IPS-15b (cell line): ENCODE measurements at regions not wholly inside any gene's neighbourhood (a gene's known extent, or its start where the extent isn't known, plus 50 kb on each side); places are given as distances from the start of the nearest gene placed in this dataset.

Experiments
- H3K27me3 ChIP-seq: one replicate; pipeline ENCODE4 v1.6.1; 2013; ENCODE audit warnings: low read length; ENCODE audit not compliant: control insufficient read depth, insufficient read depth
- H3K36me3 ChIP-seq: one replicate; pipeline ENCODE4 v1.6.1; 2013; ENCODE audit warnings: low read length; ENCODE audit not compliant: control insufficient read depth, insufficient read depth
- H3K4me1 ChIP-seq: one replicate; pipeline ENCODE4 v1.6.1; 2013; ENCODE audit warnings: mild to moderate bottlenecking, low read length; ENCODE audit not compliant: control insufficient read depth, insufficient read depth
- H3K4me3 ChIP-seq: one replicate; pipeline ENCODE4 v1.5.1; 2013; ENCODE audit warnings: low read depth, low read length
- H3K9ac ChIP-seq: one replicate; pipeline ENCODE4 v1.6.1; 2013; ENCODE audit warnings: low read depth, mild to moderate bottlenecking, low read length
- H3K9me3 ChIP-seq: one replicate; pipeline ENCODE4 v1.6.1; 2013; ENCODE audit warnings: mild to moderate bottlenecking, low read length; ENCODE audit not compliant: control insufficient read depth, insufficient read depth

DNA sequence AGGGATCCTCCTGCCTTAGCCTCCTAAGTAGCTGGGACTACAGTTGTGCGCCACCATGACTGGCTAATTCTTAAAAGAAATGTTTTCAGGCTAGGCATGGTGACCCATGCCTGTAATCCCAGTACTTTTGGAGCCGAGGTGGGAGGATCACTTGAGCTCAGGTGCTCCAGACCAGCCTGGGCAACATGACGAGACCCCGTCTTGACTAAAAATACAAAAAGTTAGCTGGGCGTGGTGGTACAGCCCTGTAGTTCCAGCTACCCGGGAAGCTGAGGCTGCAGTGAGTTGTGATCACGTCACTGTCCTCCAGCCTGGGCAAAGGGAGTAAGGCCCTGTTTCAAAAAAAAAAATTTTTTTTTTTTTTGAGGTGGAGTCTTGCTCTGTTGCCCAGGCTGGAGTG, 173.1 kb downstream of the SEC14L1 start:
- H3K9me3 ChIP-seq, result no peaks in the 10 kb centered on the region
- no peaks in the 10 kb centered on the region for H3K27me3 ChIP-seq
- H3K36me3 ChIP-seq, result peaks cover 4% of the 10 kb centered on the region
- H3K4me3 ChIP-seq, result no peak overlapping the region
- no peak overlapping the region for H3K9ac ChIP-seq
- peaks cover 2% of the 10 kb centered on the region for H3K4me1 ChIP-seq

DNA sequence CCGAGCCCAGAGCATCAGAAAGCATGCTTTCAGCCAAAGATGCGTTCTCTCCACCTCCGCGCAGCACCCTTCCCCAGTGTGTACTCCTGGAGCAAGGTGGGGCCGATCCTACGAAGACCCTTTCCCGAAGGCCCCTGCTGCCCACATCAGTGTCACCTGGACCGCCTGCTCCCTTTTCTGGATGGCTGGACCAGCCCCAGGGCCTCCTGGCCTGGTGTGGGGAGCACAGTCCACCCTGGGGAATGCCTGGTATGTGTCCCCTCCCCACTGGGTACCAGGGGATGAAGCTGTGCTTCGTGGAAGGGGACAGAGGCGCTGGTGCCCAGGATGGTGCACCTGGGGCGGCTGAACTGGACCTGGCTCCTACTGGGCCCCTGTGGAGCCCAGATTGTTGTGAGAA, 173.8 kb downstream of the SEC14L1 start:
- no peak overlapping the region for H3K9ac ChIP-seq
- H3K9me3 ChIP-seq, result no peaks in the 10 kb centered on the region
- no peak overlapping the region for H3K4me3 ChIP-seq
- no peaks in the 10 kb centered on the region for H3K27me3 ChIP-seq
- H3K36me3 ChIP-seq, result peaks cover 3% of the 10 kb centered on the region
- H3K4me1 ChIP-seq, result peaks cover 2% of the 10 kb centered on the region

DNA sequence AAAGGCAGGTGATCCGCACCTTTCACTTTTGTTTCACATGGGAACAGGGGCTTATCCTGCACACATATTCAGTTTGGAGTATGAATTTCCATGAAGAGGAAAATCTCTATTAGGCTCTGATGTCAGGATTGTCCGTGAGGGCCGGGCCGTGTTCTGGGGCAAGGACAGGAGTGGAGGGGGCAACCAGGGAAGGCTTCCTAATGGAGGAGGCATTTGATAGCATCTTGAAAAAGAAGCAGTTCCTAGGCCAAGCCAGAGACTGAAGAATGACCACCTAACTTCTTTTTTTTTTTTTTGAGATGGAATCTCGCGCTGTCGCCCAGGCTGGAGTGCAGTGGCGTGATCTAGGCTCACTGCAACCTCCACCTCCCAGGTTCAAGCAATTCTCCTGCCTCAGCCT, 174.2 kb downstream of the SEC14L1 start:
- Histone ChIP-seq H3K27me3 (no peaks in the 10 kb centered on the region), H3K9ac (no peak overlapping the region), H3K9me3 (no peaks in the 10 kb centered on the region), H3K4me1 (peaks cover 2% of the 10 kb centered on the region), H3K4me3 (no peak overlapping the region), H3K36me3 (peaks cover 3% of the 10 kb centered on the region)

DNA sequence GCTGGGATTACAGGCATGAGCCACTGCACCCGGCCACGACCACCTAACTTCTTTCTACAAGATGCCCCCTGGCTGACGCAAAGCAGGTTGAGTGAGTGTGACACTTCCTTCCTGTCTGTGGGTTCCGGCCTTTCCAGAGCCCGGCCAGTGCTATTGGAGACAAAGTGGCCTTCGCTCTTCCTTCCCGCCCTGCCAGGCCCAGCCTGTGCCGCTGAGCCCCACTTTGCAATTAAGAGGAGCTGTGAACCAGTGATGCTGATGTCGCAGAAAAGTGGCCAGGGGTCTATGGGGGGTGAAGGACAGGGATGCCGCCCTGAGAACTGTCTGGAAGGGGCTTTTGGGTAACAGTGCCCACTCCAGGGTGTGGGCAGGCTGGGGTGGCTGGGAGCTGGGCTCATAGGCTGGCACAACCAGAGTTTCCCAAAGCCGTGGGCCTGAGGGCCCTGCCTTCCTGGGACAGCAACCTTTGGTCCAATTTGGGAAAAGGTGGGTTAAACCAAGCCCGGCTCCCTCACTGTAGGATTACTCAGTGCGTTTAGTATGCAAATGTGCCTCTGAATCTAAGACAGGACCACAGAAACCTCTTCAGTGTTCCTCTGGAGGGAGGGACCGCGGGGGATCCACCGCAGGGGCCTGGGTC, 174.9 kb downstream of the SEC14L1 start:
- no peak overlapping the region for H3K9ac ChIP-seq
- no peak overlapping the region for H3K4me3 ChIP-seq
- H3K9me3 ChIP-seq, result no peaks in the 10 kb centered on the region
- H3K27me3 ChIP-seq, result no peaks in the 10 kb centered on the region
- H3K36me3 ChIP-seq, result peaks cover 3% of the 10 kb centered on the region
- H3K4me1 ChIP-seq, result peaks cover 2% of the 10 kb centered on the region

DNA sequence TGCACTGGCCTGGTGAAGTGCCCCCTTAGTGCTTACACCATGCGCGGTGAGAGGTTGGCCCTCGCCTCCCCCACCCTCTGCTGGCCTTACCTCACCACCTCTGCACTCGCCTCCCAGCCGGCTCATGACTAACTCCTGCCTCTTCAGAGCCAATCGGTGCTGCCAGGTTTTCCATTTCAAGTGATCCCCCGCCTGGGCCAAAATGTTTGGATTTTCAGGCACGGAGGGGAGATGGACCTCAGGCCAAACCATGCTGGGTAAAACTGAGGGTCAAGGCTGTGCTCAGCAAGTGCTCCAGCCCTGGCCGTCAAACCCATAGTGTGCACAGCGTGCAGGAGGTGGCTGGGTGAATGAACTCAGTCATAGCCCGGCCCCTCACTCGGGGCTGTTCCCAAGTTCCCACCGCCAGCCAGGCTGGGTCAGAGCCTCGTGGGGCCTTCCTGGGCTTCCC, 175.4 kb downstream of the SEC14L1 start:
- no peak overlapping the region for H3K4me3 ChIP-seq
- H3K9ac ChIP-seq, result no peak overlapping the region
- no peaks in the 10 kb centered on the region for H3K27me3 ChIP-seq
- H3K9me3 ChIP-seq, result no peaks in the 10 kb centered on the region
- H3K4me1 ChIP-seq, result peaks cover 2% of the 10 kb centered on the region
- H3K36me3 ChIP-seq, result peaks cover 3% of the 10 kb centered on the region

DNA sequence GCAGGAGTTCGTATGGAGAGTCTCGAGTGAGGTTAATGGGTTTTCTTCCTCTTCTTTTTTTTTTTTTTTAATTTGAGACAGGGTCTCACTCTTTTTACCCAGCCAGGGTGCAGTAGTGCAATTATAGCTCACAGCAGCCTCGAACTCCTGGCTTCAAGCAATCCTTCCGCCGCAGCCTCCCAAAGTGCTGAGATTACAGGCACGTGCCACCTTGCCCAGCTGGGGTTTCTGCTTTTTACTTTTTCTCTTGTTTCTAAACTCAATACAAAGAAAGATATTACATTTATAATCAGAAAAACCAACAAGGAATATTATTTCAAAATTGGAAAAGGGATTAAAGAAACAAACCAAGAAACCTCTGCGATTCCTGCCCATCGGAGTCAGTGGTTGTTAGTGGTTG, 175.9 kb downstream of the SEC14L1 start:
- H3K36me3 ChIP-seq, result peaks cover 3% of the 10 kb centered on the region
- peaks cover 2% of the 10 kb centered on the region for H3K4me1 ChIP-seq
- H3K27me3 ChIP-seq, result no peaks in the 10 kb centered on the region
- no peaks in the 10 kb centered on the region for H3K9me3 ChIP-seq
- H3K4me3 ChIP-seq, result no peak overlapping the region
- H3K9ac ChIP-seq, result no peak overlapping the region

DNA sequence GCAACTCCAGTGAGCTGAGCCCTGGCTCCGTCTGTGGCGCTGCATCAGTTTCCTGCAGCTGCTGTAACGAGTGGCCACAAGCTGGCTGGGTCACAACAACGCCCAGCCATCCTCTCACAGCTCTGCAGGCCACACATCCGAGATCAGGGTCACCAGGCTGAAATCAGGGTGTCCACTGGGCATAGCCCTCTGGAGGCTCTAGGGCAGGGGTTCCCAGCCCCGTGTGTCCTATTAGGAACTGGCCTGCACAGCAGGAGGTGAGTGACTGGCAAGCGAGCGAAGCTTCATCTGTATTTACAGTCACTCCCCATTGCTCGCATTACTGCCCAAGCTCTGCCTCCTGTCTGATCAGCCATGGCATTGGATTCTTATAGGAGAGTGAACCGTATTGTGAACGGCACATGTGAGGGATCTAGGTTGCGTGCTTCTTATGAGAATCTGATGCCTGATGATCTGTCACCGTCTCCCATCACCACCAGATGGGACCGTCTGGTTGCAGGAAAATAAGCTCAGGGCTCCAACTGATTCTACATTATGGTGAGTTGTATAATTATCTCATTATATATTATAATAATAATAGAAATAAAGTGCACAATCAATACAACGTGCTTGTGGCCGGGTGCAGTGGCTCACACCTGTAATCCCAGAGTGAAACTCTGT, 176.5 kb downstream of the SEC14L1 start:
- Histone ChIP-seq H3K27me3 (no peaks in the 10 kb centered on the region), H3K36me3 (peaks cover 3% of the 10 kb centered on the region), H3K4me3 (no peak overlapping the region), H3K9me3 (no peaks in the 10 kb centered on the region), H3K9ac (no peak overlapping the region), H3K4me1 (peaks cover 2% of the 10 kb centered on the region)

DNA sequence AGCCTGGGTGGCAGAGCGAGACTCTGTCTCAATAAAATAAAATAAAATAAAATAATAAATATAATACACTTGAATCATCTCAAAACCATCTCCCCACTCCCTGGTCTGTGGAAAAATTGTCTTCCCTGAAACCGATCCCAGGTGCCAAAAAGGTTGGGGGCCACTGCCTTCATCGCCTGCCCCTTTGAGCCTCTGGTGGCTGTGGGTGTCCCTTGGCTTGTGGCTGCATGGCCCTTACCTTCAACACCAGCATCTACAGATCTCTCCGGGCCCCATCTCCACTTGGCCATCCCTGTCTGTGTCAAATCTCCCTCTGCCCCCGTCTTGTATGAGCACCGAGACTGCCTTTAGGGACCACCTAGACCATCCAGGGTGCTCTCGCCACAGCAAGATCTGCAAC, 177.3 kb downstream of the SEC14L1 start:
- Histone ChIP-seq H3K9ac (no peak overlapping the region), H3K9me3 (no peaks in the 10 kb centered on the region), H3K4me1 (peaks cover 4% of the 10 kb centered on the region), H3K4me3 (no peak overlapping the region), H3K36me3 (peaks cover 3% of the 10 kb centered on the region), H3K27me3 (no peaks in the 10 kb centered on the region)

DNA sequence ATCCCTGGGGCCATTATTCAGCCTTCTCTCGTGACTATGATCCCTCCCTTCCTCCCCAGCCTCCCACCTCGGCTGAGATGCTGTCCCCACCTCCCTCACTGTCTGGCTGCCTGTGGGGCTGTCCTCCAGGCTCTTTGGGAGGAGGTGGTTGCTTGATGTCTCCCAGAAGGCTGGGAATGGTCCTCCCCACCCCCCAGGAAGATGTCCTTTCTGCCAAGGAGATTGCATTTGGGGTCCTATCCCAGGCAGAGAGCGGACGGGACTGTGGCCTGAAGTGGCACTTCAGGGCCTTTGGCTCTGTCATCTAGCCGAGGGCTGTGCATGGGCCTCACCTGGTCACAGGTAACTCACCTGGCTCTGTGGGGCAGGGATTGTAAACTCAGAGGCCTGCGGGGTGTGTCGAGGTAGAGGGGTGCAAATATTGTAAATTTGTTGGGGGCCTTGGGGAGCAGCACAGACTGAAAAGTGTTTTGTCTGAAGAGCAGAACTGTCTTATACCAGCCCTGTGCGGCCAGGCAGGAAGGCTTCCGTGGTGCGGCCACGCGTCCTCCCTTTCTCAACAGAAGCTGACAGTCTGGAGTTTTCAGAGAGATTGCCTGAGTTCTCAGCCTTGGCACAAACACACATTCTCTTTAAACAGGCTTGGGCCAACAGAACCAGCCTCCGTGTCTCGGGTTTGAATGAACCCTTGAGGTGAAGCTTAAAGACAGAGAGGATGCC, 177.9 kb downstream of the SEC14L1 start:
- Histone ChIP-seq H3K4me3 (no peak overlapping the region), H3K36me3 (peaks cover 3% of the 10 kb centered on the region), H3K27me3 (no peaks in the 10 kb centered on the region), H3K9ac (no peak overlapping the region), H3K9me3 (no peaks in the 10 kb centered on the region), H3K4me1 (peaks cover 4% of the 10 kb centered on the region)

DNA sequence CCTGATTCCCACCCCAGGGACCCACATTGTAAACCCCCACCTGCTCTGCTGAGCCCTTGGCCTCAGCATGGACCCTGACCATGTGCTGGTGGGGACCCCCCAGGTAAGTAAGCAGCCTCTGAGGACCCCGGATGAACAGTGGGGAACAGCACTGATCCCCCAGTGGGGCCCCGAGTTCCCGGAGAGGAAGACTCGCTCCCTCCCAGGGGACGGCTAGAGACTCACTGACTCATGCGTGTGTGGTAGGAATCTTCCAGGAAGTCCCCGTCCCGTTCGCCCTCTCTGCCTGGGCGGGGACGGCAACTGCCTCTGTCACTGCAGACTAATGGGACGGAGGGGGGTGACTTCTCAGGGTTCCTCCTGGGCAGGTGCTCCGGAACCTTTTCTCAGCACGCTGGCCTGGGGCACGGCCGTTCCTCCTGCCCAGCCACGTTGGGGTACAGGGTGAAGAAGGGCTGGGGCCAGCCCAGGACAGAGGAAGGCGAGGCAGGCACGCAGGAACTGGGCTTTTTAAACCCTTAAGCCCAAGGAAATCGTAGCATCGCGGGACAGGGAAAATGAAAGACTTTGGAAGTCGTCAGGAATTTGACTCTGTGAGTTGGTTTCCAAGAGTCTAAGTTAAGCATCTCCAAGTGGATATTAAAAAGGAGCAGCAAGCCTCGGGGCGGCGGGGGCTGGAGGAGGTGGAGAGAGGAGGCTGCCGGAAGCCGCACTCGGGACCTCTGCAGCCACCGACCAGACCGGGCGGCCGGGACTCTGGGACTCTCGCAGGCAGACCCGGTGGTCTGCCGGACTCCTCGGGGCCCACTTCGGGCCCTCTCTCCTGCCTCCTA, 178.7 kb downstream of the SEC14L1 start:
- no peak overlapping the region for H3K9ac ChIP-seq
- peaks cover 3% of the 10 kb centered on the region for H3K36me3 ChIP-seq
- H3K9me3 ChIP-seq, result no peaks in the 10 kb centered on the region
- no peaks in the 10 kb centered on the region for H3K27me3 ChIP-seq
- peaks cover 4% of the 10 kb centered on the region for H3K4me1 ChIP-seq
- H3K4me3 ChIP-seq, result no peak overlapping the region

DNA sequence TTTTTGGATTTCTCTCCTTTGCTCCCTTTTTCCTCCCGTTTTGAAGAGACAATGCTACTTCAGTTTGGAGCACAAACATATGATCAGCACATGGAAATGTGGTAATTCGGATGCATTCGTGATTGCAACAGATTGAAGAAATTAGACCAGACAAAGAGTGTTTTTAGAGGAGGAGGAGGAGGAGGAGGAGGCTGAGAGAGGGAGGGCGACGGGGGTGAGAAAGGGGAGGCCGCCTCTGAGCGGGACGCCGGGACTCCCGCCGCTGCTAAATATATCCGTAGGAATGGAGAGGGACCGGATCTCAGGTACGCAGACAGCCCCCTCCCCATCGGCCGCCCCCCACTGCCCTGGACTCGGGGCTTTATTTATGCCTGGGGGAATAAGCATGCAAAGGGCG, 179.3 kb downstream of the SEC14L1 start:
- no peaks in the 10 kb centered on the region for H3K27me3 ChIP-seq
- H3K4me1 ChIP-seq, result peaks cover 4% of the 10 kb centered on the region
- H3K36me3 ChIP-seq, result peaks cover 3% of the 10 kb centered on the region
- H3K9me3 ChIP-seq, result no peaks in the 10 kb centered on the region
- H3K4me3 ChIP-seq, result no peak overlapping the region
- no peak overlapping the region for H3K9ac ChIP-seq
